ENCODE measurements at regions not wholly inside any gene's neighbourhood (a gene's known extent, or its start where the extent isn't known, plus 50 kb on each side); places are given as distances from the start of the nearest gene placed in this dataset.

- TF ChIP-seq TEAD4 (IDR thresholded peaks at IDR 0.05) (no peak), MAX (IDR thresholded peaks at IDR 0.05) (no peak), EGR1 (IDR thresholded peaks at IDR 0.05) (no peak)
Observed at GRCh38 chr4:152004801-152005200, 244.0 kb upstream of the GATB start.
